ENCODE measurements at regions not wholly inside any gene's neighbourhood (a gene's known extent, or its start where the extent isn't known, plus 50 kb on each side); places are given as distances from the start of the nearest gene placed in this dataset.

DNA sequence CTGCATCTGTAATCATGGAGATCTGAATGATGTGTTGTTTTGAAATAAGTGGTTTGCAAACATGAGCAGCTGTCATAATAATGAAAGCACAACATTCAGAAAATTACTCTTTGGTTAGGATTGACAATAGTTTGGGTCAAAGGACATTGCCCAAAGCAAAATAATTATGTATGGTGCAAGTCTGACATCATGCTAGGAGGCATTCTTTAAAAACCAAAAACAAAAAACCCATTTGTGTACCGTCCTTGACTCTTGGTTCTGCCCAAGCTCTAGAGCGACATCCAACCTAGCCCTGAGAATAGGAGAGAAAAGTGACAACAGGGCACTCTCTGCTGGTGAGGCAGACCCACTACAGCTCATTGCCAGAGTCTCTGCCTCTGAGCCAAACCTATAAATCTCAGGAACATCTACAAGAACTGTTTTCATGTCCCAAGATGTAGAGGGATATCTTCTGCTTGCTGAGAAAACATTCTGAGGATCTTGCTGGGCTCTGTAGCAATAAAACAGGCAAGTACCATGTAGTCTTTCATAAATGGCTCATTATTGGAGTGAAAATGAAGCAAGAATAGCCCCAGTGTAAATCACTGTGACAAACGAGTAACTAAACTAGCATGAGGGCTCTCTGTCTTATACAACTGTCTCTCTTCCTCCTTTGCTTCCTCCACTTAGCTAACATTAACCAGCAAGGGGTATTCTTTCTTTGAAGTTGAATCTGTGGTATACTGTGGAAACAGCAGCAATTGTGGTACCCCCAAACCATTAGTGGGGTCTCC, 266.8 kb upstream of the CXCR4 start:
- H3K9ac ChIP-seq (ENCODE audit: low read length): peak overlapping the region; percentile 25; the same call in 1 of the 2 replicates

GRCh38 chr2:136383167-136383566, 265.2 kb upstream of the CXCR4 start:
- no peaks in the 10 kb centered on the region for H4K20me1 ChIP-seq (ENCODE audit: insufficient read depth, low read length)
- no peak overlapping the region for H2AFZ ChIP-seq (ENCODE audit: low read length)
- peaks cover 71% of the 10 kb centered on the region for H3K4me1 ChIP-seq (ENCODE audit: insufficient read depth, low read length, severe bottlenecking)
- peak overlapping the region; percentile 97 for H3K27ac ChIP-seq (ENCODE audit: low read depth, low read length, poor library complexity, severe bottlenecking)
- peak overlapping the region; percentile 64 for H3K9ac ChIP-seq (ENCODE audit: low read length)
- H3K36me3 ChIP-seq (ENCODE audit: insufficient read depth, low read length): no peaks in the 10 kb centered on the region
- no peaks in the 10 kb centered on the region for H3K79me2 ChIP-seq (ENCODE audit: insufficient read depth, low read length)
- H3K9me3 ChIP-seq (ENCODE audit: low read length): no peaks in the 10 kb centered on the region
- no peak overlapping the region for H3K4me3 ChIP-seq (ENCODE audit: low read depth, low read length, poor library complexity, severe bottlenecking)
- H3K9me2 ChIP-seq (ENCODE audit: low read depth, low read length): no peaks in the 10 kb centered on the region
- peak overlapping the region; percentile 52 for H3K4me2 ChIP-seq (ENCODE audit: low read length)
- 0 out of 2 replicates have a peak, but pooled peaks cover 3% of the 10 kb centered on the region for H3F3A ChIP-seq (ENCODE audit: insufficient read depth, low read length)
- TF ChIP-seq EZH2 (IDR thresholded peaks at IDR 0.05; ENCODE audit: borderline replicate concordance, low read length): no peak
- TF ChIP-seq, protein P1, sequence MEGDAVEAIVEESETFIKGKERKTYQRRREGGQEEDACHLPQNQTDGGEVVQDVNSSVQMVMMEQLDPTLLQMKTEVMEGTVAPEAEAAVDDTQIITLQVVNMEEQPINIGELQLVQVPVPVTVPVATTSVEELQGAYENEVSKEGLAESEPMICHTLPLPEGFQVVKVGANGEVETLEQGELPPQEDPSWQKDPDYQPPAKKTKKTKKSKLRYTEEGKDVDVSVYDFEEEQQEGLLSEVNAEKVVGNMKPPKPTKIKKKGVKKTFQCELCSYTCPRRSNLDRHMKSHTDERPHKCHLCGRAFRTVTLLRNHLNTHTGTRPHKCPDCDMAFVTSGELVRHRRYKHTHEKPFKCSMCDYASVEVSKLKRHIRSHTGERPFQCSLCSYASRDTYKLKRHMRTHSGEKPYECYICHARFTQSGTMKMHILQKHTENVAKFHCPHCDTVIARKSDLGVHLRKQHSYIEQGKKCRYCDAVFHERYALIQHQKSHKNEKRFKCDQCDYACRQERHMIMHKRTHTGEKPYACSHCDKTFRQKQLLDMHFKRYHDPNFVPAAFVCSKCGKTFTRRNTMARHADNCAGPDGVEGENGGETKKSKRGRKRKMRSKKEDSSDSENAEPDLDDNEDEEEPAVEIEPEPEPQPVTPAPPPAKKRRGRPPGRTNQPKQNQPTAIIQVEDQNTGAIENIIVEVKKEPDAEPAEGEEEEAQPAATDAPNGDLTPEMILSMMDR (IDR thresholded peaks at IDR 0.05; ENCODE audit: low read length): no peak
- H3K27me3 ChIP-seq (ENCODE audit: insufficient read depth, low read length): no peaks in the 10 kb centered on the region

More for the DNA sequence above, 266.8 kb upstream of the CXCR4 start:
- Histone ChIP-seq H3K4me2 (ENCODE audit: low read length) (peak overlapping the region; percentile 48; the same call in 1 of the 2 replicates), H3F3A (ENCODE audit: insufficient read depth, low read length) (0 out of 2 replicates have a peak, but pooled peaks cover 3% of the 10 kb centered on the region), H3K9me2 (ENCODE audit: low read depth, low read length) (no peaks in the 10 kb centered on the region), H2AFZ (ENCODE audit: low read length) (no peak overlapping the region), H3K4me3 (ENCODE audit: low read depth, low read length, poor library complexity, severe bottlenecking) (no peak overlapping the region), H3K36me3 (ENCODE audit: insufficient read depth, low read length) (no peaks in the 10 kb centered on the region), H3K79me2 (ENCODE audit: insufficient read depth, low read length) (no peaks in the 10 kb centered on the region), H3K27me3 (ENCODE audit: insufficient read depth, low read length) (no peaks in the 10 kb centered on the region), H3K27ac (ENCODE audit: low read depth, low read length, poor library complexity, severe bottlenecking) (peak overlapping the region; percentile 97), H3K4me1 (ENCODE audit: insufficient read depth, low read length, severe bottlenecking) (peaks cover 60% of the 10 kb centered on the region), H4K20me1 (ENCODE audit: insufficient read depth, low read length) (no peaks in the 10 kb centered on the region), H3K9me3 (ENCODE audit: low read length) (no peaks in the 10 kb centered on the region)
- TF ChIP-seq, protein P1 (IDR thresholded peaks at IDR 0.05; ENCODE audit: low read length): peak; percentile 97
- no peak for TF ChIP-seq EZH2 (IDR thresholded peaks at IDR 0.05; ENCODE audit: borderline replicate concordance, low read length)

DNA sequence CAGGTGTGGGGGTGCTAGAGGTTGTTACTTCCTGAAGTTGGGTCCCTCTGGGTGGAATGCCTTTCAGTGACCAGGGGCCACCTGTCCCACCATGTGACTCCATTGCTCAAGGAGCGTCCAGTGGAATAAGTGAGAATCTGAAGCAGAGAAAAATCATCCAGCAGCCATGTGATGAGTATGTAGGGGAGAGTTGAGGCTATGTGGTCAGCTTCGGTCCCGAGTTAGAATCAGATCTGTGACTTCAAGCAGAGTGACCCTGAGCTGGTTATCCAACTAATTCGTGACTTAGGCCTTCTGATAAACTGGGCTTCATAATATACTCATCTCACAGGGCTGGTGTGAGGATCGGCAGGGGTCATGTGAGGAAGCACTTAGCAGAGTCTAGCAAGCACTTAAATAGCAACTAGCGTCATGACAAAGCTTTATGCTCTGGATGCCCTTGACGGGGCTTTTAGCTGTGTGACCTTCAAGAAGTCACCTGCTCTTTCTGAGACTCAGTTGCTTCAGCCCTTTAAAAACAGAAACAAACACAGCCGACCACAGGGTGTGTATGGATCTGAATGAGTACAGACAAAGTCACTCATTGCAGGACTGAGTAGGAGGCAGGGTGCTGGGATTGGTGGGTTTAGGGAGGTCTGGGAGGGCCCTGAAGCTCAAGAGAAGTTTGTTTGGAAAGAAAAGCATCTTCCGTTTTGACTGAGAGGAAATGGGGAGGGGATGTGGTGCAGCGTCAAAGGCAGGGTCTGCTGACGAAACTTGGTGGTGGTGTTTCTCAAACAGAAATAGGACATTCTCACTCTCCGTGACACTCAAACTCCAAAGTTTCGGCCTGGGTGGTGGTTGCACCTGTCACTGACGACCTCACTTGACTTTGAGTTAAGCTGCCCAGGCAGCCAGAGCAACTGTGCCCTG, 264.0 kb upstream of the CXCR4 start:
- Histone ChIP-seq H3K27me3 (ENCODE audit: insufficient read depth, low read length) (no peaks in the 10 kb centered on the region), H4K20me1 (ENCODE audit: insufficient read depth, low read length) (no peaks in the 10 kb centered on the region), H2AFZ (ENCODE audit: low read length) (no peak overlapping the region), H3K79me2 (ENCODE audit: insufficient read depth, low read length) (no peaks in the 10 kb centered on the region), H3K9ac (ENCODE audit: low read length) (peak overlapping the region; percentile 64), H3K9me2 (ENCODE audit: low read depth, low read length) (no peaks in the 10 kb centered on the region), H3K9me3 (ENCODE audit: low read length) (no peaks in the 10 kb centered on the region), H3K27ac (ENCODE audit: low read depth, low read length, poor library complexity, severe bottlenecking) (peak overlapping the region; percentile 97), H3K4me1 (ENCODE audit: insufficient read depth, low read length, severe bottlenecking) (peaks cover 83% of the 10 kb centered on the region), H3K4me3 (ENCODE audit: low read depth, low read length, poor library complexity, severe bottlenecking) (peak overlapping the region; percentile 37), H3K36me3 (ENCODE audit: insufficient read depth, low read length) (no peaks in the 10 kb centered on the region), H3K4me2 (ENCODE audit: low read length) (peak overlapping the region; percentile 52), H3F3A (ENCODE audit: insufficient read depth, low read length) (0 out of 2 replicates have a peak, but pooled peaks cover 3% of the 10 kb centered on the region)
- TF ChIP-seq, protein P1 (IDR thresholded peaks at IDR 0.05; ENCODE audit: low read length): no peak
- TF ChIP-seq EZH2 (IDR thresholded peaks at IDR 0.05; ENCODE audit: borderline replicate concordance, low read length): no peak
